Neural progenitor cell (in vitro differentiated cells): ENCODE measurements at regions not wholly inside any gene's neighbourhood (a gene's known extent, or its start where the extent isn't known, plus 50 kb on each side); places are given as distances from the start of the nearest gene placed in this dataset.

Source experiments
- CTCF ChIP-seq: fragments of 200-600 bp; sonication (generic); IDR thresholded peaks from 2 replicates; pipeline ENCODE4 v1.5.1; 2017; ENCODE audit warnings: antibody characterized with exemption, mild to moderate bottlenecking
- EZH2 ChIP-seq: fragments of 200-600 bp; sonication (generic); IDR thresholded peaks from 2 replicates; pipeline ENCODE4 v1.6.1; 2017; ENCODE audit warnings: antibody characterized with exemption, mild to moderate bottlenecking, moderate library complexity
- EZH2phosphoT487 ChIP-seq: fragments of 200-600 bp; sonication (generic); IDR thresholded peaks from 2 replicates; pipeline ENCODE4 v1.6.1; 2017; ENCODE audit warnings: antibody characterized with exemption

- no peak for TF ChIP-seq CTCF
- no peak for TF ChIP-seq EZH2
- no peak for TF ChIP-seq EZH2phosphoT487
Observed at GRCh38 chr14:61602003-61602732, 93.1 kb upstream of the HIF1A start.
